ENCODE measurements at regions not wholly inside any gene's neighbourhood (a gene's known extent, or its start where the extent isn't known, plus 50 kb on each side); places are given as distances from the start of the nearest gene placed in this dataset.

GRCh38 chr9:129373361-129373760, 195.3 kb upstream of the IER5L start:
- no peak overlapping the region for H3K18ac ChIP-seq (ENCODE audit: low read length)
- H3K4me3 ChIP-seq (ENCODE audit: low read depth, low read length), result no peak overlapping the region
- no peak overlapping the region for H3K23ac ChIP-seq (ENCODE audit: low read length)
- H3K27me3 ChIP-seq (ENCODE audit: insufficient read depth, low read length), result no peaks in the 10 kb centered on the region
- H3K4ac ChIP-seq (ENCODE audit: low read depth, low read length), result no peak overlapping the region
- WGBS (ENCODE audit: extremely low coverage, insufficient coverage, insufficient read length), result no CpG with 5 or more reads among the region's 9 CpGs
- no peak overlapping the region for H2AK5ac ChIP-seq (ENCODE audit: low read length)
- H3K4me1 ChIP-seq (ENCODE audit: control insufficient read depth in 1 of 2, insufficient read depth in 2 of 2, low read length in 2 of 2), result no peaks in the 10 kb centered on the region
- no peaks in the 10 kb centered on the region for H3K79me1 ChIP-seq (ENCODE audit: low read length)
- H2BK12ac ChIP-seq (ENCODE audit: low read length), result peak overlapping the region; percentile 38
- H4K91ac ChIP-seq (ENCODE audit: low read depth, low read length), result no peak overlapping the region
- no peak overlapping the region for H2BK120ac ChIP-seq (ENCODE audit: insufficient read depth, low read length, poor library complexity)
- DNase-seq, result no peak
- H3K36me3 ChIP-seq (ENCODE audit: control insufficient read depth in 1 of 2, insufficient read depth in 2 of 2, low read length in 2 of 2), result no peaks in the 10 kb centered on the region
- H2BK5ac ChIP-seq (ENCODE audit: low read depth, low read length, poor library complexity), result no peak overlapping the region
- no peak overlapping the region for H3K4me2 ChIP-seq (ENCODE audit: low read length)
- no peaks in the 10 kb centered on the region for H3K79me2 ChIP-seq (ENCODE audit: control insufficient read depth, insufficient read depth, low read length, poor library complexity)
- H4K12ac ChIP-seq (ENCODE audit: low read depth, low read length), result no peak overlapping the region
- H2AFZ ChIP-seq (ENCODE audit: insufficient read depth, low read length, poor library complexity), result no peak overlapping the region
- H3K27ac ChIP-seq (ENCODE audit: low read depth, low read length), result no peak overlapping the region
- no peak overlapping the region for H4K8ac ChIP-seq (ENCODE audit: low read depth, low read length)
- H3K9ac ChIP-seq (ENCODE audit: low read length), result no peak overlapping the region
- H3K14ac ChIP-seq (ENCODE audit: low read length), result no peak overlapping the region
- peaks cover 5% of the 10 kb centered on the region for H3K9me3 ChIP-seq (ENCODE audit: insufficient read depth, low read depth, low read length)

- H4K91ac ChIP-seq (ENCODE audit: low read depth, low read length), result no peak overlapping the region
- H3K9ac ChIP-seq (ENCODE audit: low read length), result no peak overlapping the region
- no peak overlapping the region for H2BK5ac ChIP-seq (ENCODE audit: low read depth, low read length, poor library complexity)
- no peak overlapping the region for H3K14ac ChIP-seq (ENCODE audit: low read length)
- H3K4ac ChIP-seq (ENCODE audit: low read depth, low read length), result no peak overlapping the region
- no peaks in the 10 kb centered on the region for H3K27me3 ChIP-seq (ENCODE audit: insufficient read depth, low read length)
- H4K12ac ChIP-seq (ENCODE audit: low read depth, low read length), result no peak overlapping the region
- no CpG with 5 or more reads among the region's 7 CpGs for WGBS (ENCODE audit: extremely low coverage, insufficient coverage, insufficient read length)
- H3K4me3 ChIP-seq (ENCODE audit: low read depth, low read length), result no peak overlapping the region
- no peak overlapping the region for H3K23ac ChIP-seq (ENCODE audit: low read length)
- no peak overlapping the region for H4K8ac ChIP-seq (ENCODE audit: low read depth, low read length)
- no peak overlapping the region for H2AK5ac ChIP-seq (ENCODE audit: low read length)
- peaks cover 5% of the 10 kb centered on the region for H3K9me3 ChIP-seq (ENCODE audit: insufficient read depth, low read depth, low read length)
- H2BK12ac ChIP-seq (ENCODE audit: low read length), result no peak overlapping the region
- no peaks in the 10 kb centered on the region for H3K4me1 ChIP-seq (ENCODE audit: control insufficient read depth in 1 of 2, insufficient read depth in 2 of 2, low read length in 2 of 2)
- H2BK120ac ChIP-seq (ENCODE audit: insufficient read depth, low read length, poor library complexity), result no peak overlapping the region
- H3K4me2 ChIP-seq (ENCODE audit: low read length), result no peak overlapping the region
- DNase-seq, result no peak
- H3K18ac ChIP-seq (ENCODE audit: low read length), result no peak overlapping the region
- no peaks in the 10 kb centered on the region for H3K79me2 ChIP-seq (ENCODE audit: control insufficient read depth, insufficient read depth, low read length, poor library complexity)
- H2AFZ ChIP-seq (ENCODE audit: insufficient read depth, low read length, poor library complexity), result no peak overlapping the region
- no peak overlapping the region for H3K27ac ChIP-seq (ENCODE audit: low read depth, low read length)
- H3K36me3 ChIP-seq (ENCODE audit: control insufficient read depth in 1 of 2, insufficient read depth in 2 of 2, low read length in 2 of 2), result no peaks in the 10 kb centered on the region
- no peaks in the 10 kb centered on the region for H3K79me1 ChIP-seq (ENCODE audit: low read length)
These were observed 192.7 kb upstream of the IER5L start for GRCh38 chr9:129370770-129371169.

DNA sequence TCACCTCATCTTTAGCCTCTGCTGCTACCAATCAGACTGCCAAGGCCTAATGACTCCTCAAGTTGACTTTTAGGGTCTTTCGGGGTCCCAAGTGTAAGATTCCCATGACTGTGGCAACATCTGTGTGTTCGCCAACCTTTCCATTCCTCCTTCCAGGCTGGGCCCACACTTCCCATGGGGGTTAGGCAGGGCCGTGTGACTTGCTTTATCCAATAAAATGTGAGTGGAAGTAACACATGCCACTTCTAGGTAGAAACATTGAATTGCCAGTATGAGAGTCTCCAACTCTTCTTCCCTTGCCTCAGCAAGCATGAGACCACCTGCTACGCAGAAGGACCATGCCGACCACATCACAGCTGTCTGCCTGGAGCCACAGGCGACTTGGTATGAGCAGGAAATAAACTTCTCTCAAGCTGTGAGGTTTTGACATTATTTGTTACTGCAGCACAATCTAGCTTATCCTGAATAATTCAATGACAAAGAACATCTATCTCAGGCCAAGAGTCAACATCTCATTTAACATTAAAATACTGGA, 190.4 kb upstream of the IER5L start:
- Histone ChIP-seq H2AFZ (ENCODE audit: insufficient read depth, low read length, poor library complexity) (no peak overlapping the region), H3K79me2 (ENCODE audit: control insufficient read depth, insufficient read depth, low read length, poor library complexity) (no peaks in the 10 kb centered on the region), H4K8ac (ENCODE audit: low read depth, low read length) (no peak overlapping the region)

DNA sequence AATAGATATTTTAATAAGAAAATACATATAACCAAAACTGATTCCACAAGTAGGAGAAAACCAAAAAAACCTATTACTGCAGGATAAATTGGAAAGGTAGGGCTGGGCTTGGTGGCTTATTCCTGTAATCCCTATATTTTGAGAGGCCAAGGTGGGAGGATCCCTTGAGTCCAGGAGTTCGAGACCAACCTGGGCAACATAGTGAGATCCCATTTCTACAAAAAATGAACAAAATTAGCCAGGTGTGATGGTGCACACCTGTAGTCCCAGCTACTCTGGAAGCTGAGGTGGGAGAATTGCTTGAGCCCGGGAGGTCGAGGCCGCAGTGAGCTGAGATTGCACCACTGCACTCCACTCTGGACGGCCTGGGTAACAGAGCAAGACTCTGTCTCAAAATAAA, 189.2 kb upstream of the IER5L start:
- no peaks in the 10 kb centered on the region for H3K36me3 ChIP-seq (ENCODE audit: control insufficient read depth in 1 of 2, insufficient read depth in 2 of 2, low read length in 2 of 2)
- no peak overlapping the region for H2AK5ac ChIP-seq (ENCODE audit: low read length)
- no peak overlapping the region for H3K4me2 ChIP-seq (ENCODE audit: low read length)
- no peak for DNase-seq
- WGBS (ENCODE audit: extremely low coverage, insufficient coverage, insufficient read length), result no CpG with 5 or more reads among the region's 5 CpGs
- H3K14ac ChIP-seq (ENCODE audit: low read length), result no peak overlapping the region
- peaks cover 8 to 13% of the 10 kb centered on the region in 2 experiments for H3K4me1 ChIP-seq (ENCODE audit: control insufficient read depth in 1 of 2, insufficient read depth in 2 of 2, low read length in 2 of 2)
- H3K27ac ChIP-seq (ENCODE audit: low read depth, low read length), result no peak overlapping the region
- no peaks in the 10 kb centered on the region for H3K27me3 ChIP-seq (ENCODE audit: insufficient read depth, low read length)
- H4K12ac ChIP-seq (ENCODE audit: low read depth, low read length), result no peak overlapping the region
- H3K79me2 ChIP-seq (ENCODE audit: control insufficient read depth, insufficient read depth, low read length, poor library complexity), result no peaks in the 10 kb centered on the region
- no peak overlapping the region for H2BK120ac ChIP-seq (ENCODE audit: insufficient read depth, low read length, poor library complexity)
- no peak overlapping the region for H3K23ac ChIP-seq (ENCODE audit: low read length)
- H4K8ac ChIP-seq (ENCODE audit: low read depth, low read length), result no peak overlapping the region
- H3K4me3 ChIP-seq (ENCODE audit: low read depth, low read length), result no peak overlapping the region
- H2AFZ ChIP-seq (ENCODE audit: insufficient read depth, low read length, poor library complexity), result no peak overlapping the region
- H4K91ac ChIP-seq (ENCODE audit: low read depth, low read length), result no peak overlapping the region
- no peak overlapping the region for H2BK12ac ChIP-seq (ENCODE audit: low read length)
- no peak overlapping the region for H3K9ac ChIP-seq (ENCODE audit: low read length)
- no peak overlapping the region for H3K4ac ChIP-seq (ENCODE audit: low read depth, low read length)
- H3K79me1 ChIP-seq (ENCODE audit: low read length), result peaks cover 9% of the 10 kb centered on the region
- no peak overlapping the region for H2BK5ac ChIP-seq (ENCODE audit: low read depth, low read length, poor library complexity)
- no peak overlapping the region for H3K18ac ChIP-seq (ENCODE audit: low read length)
- H3K9me3 ChIP-seq (ENCODE audit: insufficient read depth, low read depth, low read length), result peaks cover 5% of the 10 kb centered on the region

More for the DNA sequence above, 190.4 kb upstream of the IER5L start:
- Histone ChIP-seq H3K9me3 (ENCODE audit: insufficient read depth, low read depth, low read length) (peaks cover 5% of the 10 kb centered on the region), H3K14ac (ENCODE audit: low read length) (no peak overlapping the region), H3K4me3 (ENCODE audit: low read depth, low read length) (no peak overlapping the region), H3K23ac (ENCODE audit: low read length) (no peak overlapping the region), H2BK12ac (ENCODE audit: low read length) (no peak overlapping the region), H2BK5ac (ENCODE audit: low read depth, low read length, poor library complexity) (no peak overlapping the region), H3K4me2 (ENCODE audit: low read length) (no peak overlapping the region), H4K91ac (ENCODE audit: low read depth, low read length) (no peak overlapping the region), H3K36me3 (ENCODE audit: control insufficient read depth in 1 of 2, insufficient read depth in 2 of 2, low read length in 2 of 2) (no peaks in the 10 kb centered on the region), H3K9ac (ENCODE audit: low read length) (no peak overlapping the region), H4K12ac (ENCODE audit: low read depth, low read length) (no peak overlapping the region), H3K27me3 (ENCODE audit: insufficient read depth, low read length) (no peaks in the 10 kb centered on the region), H2BK120ac (ENCODE audit: insufficient read depth, low read length, poor library complexity) (no peak overlapping the region), H3K79me1 (ENCODE audit: low read length) (peaks cover 1% of the 10 kb centered on the region), H3K27ac (ENCODE audit: low read depth, low read length) (no peak overlapping the region), H3K4me1 (ENCODE audit: control insufficient read depth in 1 of 2, insufficient read depth in 2 of 2, low read length in 2 of 2) (peaks cover 0 to 5% of the 10 kb centered on the region in 2 experiments), H2AK5ac (ENCODE audit: low read length) (no peak overlapping the region), H3K4ac (ENCODE audit: low read depth, low read length) (no peak overlapping the region), H3K18ac (ENCODE audit: low read length) (no peak overlapping the region)
- no peak for DNase-seq
- WGBS (ENCODE audit: extremely low coverage, insufficient coverage, insufficient read length), result no CpG with 5 or more reads among the region's 6 CpGs
